ENCODE measurements at regions not wholly inside any gene's neighbourhood (a gene's known extent, or its start where the extent isn't known, plus 50 kb on each side); places are given as distances from the start of the nearest gene placed in this dataset.

DNA sequence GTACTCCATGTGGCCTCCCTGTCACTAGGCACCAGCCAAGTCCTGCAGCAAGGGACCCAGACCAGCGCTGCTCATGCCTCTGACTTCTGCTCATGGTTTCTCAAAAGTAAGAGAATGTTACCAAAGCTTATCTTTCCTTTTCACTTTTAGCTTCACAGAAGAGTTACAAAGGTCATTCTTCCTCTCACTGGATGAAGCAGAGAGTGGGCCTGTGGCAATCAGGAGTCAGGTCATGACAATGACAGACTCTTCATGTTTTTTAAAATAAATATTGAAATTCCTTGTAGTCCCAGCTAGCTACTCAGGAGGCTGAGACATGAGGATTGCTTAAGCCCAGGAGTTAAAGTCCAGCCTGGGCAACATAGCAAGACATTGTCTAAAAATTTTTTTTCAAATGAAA lies 126.1 kb downstream of the OSR1 start:
- no peak for DNase-seq

DNA sequence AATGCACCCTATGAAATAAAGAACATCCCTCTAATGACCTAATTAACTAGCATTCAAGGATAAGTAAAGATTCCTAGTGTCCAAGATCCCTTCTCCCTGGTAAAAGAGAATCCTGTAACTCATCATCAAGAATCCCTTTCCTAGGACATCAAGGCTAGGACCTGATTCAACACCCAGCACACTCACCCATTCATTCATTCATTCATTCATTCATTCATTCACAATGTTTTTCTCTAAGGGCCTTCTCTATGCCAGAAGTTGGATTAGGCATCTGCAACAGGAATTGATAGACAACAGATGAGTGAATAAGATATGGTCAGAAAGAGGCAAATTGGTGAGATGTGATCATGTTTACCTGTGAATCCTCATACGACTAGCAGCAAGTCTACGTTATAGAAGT lies 126.8 kb downstream of the OSR1 start:
- DNase-seq: no peak

DNA sequence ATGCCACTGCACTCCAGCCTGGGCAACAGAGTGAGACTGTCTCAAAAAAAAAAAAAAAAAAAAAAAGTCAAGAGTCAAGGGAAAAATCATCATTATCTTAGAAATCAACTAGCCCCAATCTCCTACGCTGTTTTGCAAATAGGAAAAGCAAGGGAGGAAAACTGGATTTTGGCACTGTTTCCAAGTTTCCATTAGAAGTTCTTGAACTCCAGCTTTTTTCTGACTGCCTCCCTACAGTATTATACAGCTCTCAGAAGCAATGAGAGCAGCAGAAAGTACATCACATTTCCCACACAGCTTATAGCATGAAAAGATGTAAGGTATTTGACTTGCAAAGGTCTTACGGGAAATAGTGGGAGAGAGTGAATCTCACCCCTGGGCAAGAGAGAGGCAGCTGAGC lies 127.8 kb downstream of the OSR1 start:
- no peak for DNase-seq

DNA sequence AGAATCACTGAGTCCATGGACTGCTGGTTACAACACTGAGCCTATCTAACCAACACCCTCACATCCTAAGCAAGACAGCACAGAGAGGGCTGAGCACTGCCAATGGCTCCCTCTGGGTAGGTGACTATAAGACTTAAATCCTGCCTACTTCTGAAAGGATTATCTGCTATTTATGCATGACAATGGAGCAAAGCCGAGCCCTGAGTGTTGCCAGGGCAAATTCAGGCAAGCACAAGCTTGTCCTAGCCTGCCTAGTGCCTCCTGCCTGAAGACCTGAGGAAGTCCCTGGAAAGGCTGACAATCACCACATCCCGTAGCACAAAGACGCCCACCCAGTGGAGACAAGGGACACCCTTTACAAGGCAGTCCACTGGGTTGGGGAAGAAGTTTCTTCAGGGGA lies 129.7 kb downstream of the OSR1 start:
- DNase-seq: no peak

DNA sequence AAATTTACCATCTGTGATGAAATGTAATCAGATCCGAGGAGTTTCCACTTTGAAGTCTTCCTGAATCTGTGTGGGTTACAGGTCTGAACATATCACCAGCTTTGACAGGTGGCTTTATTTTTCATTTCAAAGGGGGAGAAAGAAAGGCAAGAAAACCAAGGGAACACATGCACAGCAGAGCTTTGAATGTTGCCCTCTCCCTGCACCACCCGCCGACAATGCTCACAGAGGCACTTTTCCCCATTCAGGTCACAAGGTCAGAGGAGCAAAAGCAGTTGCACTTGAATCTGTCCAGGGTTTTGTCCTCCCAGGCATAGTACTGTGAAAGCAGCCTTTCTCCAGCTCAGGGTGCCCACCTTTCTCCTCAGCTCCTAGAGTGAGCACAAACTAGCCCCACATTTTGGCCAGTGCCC lies 130.2 kb downstream of the OSR1 start:
- DNase-seq: no peak

DNA sequence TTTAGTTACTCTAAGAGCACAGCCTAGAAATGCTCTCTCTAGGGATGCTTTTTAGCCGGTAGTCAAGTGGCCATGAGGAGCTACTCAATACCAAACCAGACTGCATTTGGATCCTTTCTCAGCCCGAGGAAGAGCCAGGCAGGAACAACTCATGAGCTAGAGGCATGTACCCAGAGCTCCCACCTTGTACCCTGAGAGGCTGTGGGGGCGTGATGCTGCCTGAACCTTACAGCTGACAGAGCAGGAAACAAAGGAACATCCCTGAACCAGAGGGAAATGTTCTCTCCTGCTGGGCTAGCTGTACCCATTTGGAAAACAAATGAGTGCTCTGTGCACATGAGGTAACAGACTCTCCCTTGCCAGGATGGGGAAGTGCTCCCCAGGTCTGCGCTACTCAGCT lies 131.6 kb downstream of the OSR1 start:
- DNase-seq: no peak

DNA sequence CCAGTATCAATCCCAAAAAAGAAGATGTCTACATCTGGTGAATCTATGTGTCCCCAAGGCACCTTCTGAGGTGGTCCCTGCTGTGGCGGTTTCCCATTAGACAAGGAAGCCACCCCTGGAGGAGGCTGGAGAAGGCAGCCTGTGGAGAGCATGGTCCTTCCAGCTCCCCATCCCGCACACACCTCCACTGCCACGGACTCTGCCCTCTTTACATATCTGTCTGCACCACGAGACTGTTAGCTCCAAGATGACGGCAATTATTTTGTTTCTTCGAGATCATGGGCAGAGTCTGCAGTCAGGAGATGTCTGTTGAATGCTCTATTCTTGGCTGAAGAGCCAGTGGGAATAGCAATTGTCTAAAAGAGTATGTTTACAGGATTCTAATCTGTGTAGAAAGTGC lies 132.0 kb downstream of the OSR1 start:
- DNase-seq: no peak

DNA sequence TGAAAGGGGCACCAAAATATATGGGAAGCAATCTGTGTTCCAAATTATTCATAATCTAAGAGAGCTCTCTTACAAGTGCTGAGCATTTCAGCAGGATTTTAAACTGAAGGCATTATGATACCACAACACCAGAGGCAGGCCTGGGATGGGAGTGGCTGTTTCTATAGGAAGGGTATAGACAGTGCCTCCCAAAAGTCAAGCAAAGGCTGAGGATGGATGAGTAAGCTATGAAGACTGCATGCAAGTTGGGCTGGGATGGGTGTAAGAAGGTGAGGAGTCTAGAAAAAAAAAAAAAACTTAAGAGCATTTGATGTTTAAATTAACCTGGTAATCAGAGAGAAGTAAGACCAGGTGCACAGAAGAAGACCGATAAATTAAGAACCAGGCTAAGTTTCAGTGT lies 132.5 kb downstream of the OSR1 start:
- DNase-seq: no peak

DNA sequence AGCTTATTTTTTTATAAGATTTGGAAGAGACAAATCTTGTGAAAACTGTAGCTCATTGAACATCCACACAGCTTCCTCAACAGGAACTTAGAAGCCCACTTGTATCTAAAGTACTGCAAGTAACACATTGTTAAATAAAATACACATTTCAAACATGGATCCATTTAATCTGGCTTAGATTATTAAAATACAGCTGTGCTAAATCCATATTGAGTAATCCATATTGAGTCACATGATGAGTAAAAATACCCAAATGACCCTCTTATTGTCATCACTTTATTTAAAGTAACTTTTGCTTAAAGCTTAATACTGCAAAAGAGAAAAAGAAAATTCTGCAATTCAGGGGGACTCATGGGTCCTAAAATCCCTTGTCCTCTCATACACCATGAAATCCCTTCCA lies 133.3 kb downstream of the OSR1 start:
- no peak for DNase-seq

DNA sequence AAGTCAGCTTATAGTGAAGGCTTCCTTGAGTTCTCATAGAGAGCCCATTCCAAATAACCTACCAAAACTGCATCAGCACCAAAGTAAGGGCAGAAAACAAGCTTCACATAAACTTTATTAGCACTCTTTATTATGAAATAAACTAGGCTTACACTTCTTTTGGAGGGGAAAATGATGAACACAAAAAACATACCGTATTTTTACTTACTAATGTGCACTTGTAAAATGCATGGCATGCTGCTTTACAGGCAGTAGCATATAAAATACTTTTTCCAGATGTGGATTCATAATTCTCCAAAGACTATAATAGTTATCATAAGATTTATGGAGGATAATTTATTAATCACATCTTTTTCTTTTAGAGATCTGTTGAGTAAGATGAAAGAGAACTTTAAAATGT lies 133.9 kb downstream of the OSR1 start:
- DNase-seq: no peak

DNA sequence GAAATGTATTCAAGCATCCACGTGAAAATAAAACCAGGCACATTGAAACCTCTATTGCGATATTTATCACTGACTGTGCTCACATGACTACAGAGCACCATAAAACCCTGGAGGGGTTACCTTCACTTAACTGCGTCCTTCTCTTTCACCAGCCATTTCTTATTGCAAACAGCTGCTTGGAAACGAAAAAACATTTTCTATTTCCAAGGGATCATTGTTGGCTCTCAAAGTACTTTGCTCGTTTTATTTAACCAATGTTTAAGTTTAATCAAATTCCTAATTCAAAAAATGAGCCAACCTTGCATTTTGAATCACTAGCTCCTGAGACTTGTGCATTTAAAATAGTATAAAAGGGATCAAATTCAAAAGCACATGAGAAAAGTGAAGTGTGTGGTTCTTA lies 134.4 kb downstream of the OSR1 start:
- no peak for DNase-seq

DNA sequence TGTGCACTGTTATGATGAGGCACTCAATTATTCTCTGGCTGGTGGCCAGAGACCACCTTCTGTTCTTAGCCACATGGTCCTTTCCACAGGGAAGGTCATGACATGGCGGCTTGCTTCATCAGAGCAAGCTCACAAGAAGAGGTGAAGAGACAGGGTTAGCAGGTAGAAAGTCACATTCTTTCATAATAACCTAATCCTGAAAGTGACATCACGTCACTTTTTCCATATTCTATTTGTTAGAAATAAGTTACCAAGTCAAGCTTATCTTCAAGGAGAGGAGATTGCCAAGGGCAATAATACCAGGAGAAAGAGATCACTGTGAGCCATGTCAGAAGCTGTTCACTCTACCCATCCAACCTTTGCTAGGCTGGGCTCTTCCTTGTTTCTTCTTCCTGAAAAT lies 139.4 kb downstream of the OSR1 start:
- DNase-seq: no peak

DNA sequence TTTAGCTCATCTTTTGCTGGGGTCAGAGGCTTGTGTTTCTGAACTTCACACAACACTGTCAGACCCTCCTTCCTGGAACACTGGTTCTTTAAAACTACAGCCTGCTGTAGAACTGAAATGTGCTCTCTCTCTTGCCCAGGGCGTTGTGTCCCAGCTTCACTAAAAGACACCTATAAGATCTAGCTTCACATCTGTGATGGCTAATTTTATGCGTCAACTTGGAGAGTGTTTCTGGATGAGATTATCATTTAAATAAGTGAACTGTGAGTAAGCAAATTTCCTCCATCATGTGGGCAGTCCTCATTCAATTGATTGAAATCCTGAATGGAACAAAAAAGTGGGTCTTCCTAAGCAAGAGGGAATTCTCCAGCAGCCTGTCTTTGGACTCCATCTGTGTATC lies 140.3 kb downstream of the OSR1 start:
- no peak for DNase-seq

DNA sequence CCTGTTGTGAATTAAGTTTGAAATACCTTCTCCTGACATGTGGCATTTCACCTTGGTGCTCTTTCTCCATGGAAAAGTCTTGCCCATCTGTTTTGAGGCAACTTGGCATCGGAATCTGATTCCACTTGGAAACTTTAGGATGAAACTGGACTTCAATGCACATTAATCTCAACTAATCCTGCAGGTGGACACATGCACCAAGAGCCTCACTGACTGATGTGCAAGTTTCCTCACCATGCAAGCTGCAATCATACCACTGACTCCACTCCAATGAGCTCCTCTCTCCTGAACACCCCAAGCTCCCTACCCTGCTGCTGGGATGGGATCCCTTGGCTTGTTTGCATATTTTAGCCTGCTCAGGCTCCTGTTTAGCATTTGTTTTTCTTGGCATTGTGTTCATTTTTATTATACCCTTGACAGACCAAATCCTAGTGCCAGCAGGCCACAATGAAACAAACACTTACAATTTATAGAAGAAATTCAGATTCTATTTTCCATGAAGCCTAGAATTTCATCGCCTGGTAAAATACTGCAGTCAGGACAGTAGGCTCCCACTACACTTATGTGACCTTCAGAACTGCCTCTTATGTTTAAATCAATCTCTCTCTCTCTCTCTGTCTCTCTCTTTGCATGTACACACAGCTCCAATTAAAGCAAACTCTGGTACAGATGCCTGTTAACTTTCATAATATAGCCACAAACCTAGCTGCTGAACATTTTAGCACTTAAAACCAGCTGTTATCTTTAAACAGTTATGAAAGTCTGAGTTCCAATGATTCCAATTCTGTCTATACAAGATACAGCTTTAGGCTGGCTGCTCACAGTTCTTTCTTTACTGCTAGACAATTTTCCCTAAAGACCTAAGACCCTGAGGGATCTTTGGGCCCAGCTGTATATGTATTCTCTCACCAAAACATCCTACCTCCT lies 141.5 kb downstream of the OSR1 start:
- DNase-seq: no peak

DNA sequence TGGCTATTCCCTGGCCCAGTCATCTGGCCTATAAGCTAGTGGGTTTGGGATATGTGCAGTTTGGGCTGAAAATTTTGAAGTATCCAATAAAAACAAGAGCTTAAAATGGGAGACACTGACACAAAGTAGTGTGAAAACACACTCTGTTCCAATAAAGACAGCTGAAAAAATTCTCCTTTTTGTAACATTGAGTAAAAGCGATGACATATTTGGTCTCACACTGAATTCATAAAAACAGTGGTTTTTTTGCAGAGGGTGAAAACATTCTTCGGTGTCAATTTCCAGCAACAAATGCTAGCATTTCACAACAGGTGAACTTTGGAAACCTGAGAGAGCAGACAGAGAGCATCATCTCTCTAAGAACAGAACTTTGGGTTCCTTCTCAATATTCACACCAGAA lies 142.2 kb downstream of the OSR1 start:
- DNase-seq: no peak

DNA sequence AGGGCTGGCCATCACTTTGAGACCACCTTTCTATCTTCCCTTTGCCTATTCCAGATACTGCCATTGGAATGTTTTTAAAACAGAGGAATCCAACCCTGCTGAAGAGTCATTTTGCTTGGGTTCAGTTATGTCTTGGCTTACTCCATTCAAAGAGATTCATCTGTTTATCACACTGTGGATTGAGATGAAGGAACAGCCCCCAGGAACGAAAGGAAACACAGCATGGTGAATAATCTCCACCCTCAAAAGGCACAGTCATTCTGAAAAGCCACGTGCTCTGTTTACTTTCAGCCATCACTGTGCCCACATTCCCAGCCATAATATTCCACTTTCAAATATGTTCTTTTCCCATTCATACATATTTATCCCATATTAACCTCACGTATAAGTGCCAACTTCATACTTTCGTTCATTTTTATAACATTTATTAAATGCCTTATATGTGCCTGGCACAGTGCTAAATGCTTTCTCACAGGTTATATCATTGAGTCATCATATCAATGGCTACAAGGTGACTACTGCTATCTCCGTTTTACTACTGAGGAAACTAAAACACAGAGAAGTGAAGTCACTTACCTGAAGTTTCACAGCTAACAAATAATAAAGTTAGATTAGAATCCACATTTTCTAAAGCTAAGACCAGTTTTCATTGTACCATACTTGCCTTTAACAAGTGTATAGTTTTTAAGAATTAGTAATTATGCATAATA lies 143.6 kb downstream of the OSR1 start:
- no peak for DNase-seq

DNA sequence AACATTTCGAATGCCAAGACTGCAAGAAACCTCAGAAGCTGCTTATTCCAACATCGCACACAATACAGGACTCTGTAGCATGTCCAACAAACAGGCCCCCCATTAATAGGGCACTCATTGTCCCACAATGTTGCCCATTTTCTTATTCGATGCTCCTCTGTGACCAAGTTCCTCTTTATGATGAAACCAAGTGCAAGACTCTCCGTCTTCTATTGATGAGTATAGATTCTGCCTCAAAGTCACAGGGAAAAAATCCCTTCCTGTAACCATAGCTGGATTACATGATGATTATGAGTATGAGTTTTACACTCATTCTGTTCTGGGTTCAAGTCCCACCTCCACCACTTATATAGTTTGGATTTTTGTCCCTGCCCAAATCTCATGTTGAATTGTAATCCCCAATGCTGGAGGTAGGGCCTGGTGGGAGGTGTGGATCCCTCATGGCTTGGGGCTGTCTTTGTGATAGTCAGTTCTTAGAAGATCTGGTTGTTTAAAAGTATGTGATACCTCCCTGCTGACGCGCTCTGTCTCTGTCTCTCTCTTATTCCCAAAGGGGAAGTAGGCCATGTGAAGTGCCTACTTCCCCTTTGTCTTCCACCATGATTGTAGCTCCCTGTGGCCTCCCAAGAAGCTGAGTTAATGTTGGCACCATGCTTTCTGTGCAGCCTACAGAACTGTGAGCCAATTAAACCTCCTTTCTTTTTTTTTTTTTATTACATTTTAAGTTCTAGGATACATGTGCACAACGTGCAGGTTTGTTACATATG lies 148.7 kb downstream of the OSR1 start:
- no peak for DNase-seq

DNA sequence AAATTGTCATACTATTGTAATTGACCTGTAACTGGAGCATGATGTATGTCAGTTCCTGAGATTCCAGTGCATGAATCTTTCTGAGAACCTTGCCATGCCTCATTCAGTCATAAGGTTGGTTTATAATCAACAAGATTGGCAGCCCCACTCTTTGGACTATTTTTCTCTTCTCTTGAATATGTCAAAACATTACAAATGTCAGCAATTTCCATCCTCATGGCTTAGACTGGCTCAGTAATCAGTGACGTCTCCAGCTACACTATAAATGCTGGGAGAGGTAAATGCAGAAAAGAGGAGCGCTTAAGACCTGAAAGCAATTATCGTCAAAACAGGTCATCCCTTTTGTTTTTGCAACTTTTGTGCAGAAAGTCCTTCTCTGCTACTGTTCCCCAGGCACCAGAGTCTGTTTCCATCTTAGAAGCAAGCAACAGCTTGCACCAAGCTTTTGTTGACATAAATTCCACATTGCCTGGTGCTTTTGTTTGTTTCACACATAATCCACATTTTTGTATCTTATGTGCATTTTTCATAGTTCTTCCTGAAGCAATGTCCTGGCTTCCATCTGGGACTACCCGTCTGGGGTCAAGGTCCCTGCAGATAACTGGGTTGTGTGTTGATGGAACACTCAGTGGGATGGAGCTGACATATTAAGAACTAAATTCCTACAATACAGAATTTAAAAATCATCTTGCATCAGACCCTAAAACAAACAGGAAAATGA lies 149.8 kb downstream of the OSR1 start:
- no peak for DNase-seq

DNA sequence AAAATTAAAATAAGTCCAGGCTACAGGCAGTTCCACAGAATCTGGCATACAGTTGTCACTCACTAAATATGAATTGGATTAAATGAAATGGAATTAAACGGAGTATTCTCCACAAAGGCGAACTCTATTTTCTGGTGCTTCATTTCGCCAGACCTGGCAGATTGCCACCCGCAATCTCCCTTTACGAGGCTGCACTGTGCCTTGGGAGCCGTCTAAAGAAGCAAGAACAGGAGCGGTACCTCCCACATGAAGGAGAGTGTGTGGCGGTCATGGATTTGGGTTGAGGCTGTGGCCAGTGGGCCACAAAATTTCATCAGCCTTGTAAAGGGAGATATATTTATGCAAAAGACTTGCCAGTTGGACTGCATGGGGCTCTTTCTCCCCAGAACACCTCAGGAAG lies 151.0 kb downstream of the OSR1 start:
- no peak for DNase-seq

DNA sequence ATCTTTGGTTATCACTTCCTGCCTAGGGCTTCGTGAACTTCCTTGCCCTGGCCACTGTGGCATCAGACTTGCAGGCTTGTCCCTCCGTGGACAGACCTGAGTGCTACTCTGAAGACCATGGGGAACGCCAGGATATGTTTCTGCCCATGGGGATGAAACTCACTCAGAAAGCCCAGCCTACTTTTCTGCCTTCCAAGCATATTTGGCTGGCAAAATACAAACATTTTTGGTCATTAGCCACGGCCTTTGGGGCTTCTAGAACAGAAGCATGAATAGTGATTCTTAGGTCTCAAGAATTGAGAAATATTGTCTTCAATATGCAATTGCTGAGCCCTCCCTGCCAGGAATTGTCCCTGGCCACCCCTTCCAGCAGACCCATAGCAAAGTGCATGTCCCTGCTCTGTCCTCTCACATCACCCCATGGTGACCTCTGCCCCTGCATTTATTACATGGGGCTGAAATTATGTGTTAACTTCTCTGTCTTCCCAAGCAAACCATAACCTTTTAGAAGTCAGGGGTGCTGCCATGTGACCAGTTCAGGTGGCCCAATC lies 152.4 kb downstream of the OSR1 start:
- no peak for DNase-seq

DNA sequence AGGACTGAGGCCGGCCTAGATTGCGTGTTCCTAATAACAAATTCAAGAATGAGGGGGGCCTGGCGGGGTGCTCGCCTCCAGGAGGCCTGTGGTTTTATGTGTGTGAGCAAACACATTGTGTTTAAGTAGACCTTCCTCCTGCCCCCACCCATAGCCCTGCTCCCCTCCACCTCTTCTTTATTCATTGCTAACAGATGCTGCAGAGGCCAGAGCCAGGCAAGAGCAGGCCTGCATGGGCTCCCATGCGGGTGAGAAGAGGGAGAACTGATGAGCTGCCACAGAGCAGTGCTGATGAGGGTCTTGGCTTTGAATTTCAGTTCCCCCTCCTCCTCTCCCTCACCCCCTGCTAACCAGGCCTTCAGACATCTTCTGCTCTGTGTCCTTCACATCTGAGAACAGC lies 154.6 kb downstream of the OSR1 start:
- no peak for DNase-seq

DNA sequence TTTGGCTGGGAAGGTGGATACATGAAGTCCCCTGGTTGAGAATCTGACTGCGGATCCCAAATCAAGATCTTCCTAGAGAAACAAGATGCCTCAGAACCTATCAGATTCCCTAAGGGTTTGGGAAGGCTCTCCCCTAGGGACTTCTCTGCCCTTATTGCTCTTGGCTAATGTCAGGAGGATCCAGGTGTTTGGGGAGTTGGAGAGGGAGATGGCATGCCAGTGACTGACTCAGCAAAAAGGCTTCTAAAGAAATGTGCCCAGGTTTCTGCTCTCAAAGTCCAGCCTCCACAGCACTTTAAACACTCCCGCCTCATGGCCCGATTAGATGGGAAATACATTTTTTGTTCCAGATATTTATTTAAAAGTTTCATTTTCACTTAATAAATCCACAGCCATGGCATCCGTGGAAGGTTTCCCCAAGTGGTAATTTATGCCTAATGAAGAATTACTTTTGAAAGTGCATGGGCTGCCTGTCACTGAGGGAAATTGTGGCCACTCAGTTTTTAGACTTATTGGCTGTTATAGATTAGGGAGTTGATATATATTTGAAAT lies 156.4 kb downstream of the OSR1 start:
- no peak for DNase-seq

All from CD4-positive, alpha-beta T cell treated with Interleukin-21 for 1 hour (primary cell).